ENCODE measurements at regions not wholly inside any gene's neighbourhood (a gene's known extent, or its start where the extent isn't known, plus 50 kb on each side); places are given as distances from the start of the nearest gene placed in this dataset.

- Histone ChIP-seq H3K36me3 (ENCODE audit: insufficient read depth, low read depth, low read length) (no peaks in the 10 kb centered on the region), H3K4me3 (ENCODE audit: low read length) (no peak overlapping the region), H3K4me1 (ENCODE audit: insufficient read depth, low read length) (no peaks in the 10 kb centered on the region), H3K9ac (ENCODE audit: low read depth, low read length) (no peak overlapping the region), H3K27me3 (ENCODE audit: insufficient read depth, low read length) (no peaks in the 10 kb centered on the region), H3K9me3 (ENCODE audit: insufficient read depth, low read depth, low read length) (no peaks in the 10 kb centered on the region), H3K27ac (ENCODE audit: low read length) (no peak overlapping the region)
Observed at GRCh38 chr20:10853176-10853575, 179.4 kb upstream of the JAG1 start.

- Histone ChIP-seq H3K27me3 (ENCODE audit: insufficient read depth, low read length) (no peaks in the 10 kb centered on the region), H3K4me1 (ENCODE audit: insufficient read depth, low read length) (no peaks in the 10 kb centered on the region), H3K9ac (ENCODE audit: low read depth, low read length) (no peak overlapping the region), H3K36me3 (ENCODE audit: insufficient read depth, low read depth, low read length) (no peaks in the 10 kb centered on the region), H3K9me3 (ENCODE audit: insufficient read depth, low read depth, low read length) (no peaks in the 10 kb centered on the region), H3K27ac (ENCODE audit: low read length) (no peak overlapping the region), H3K4me3 (ENCODE audit: low read length) (no peak overlapping the region)
Observed at GRCh38 chr20:10853731-10854130, 179.9 kb upstream of the JAG1 start.

GRCh38 chr20:10854976-10855375 lies 181.2 kb upstream of the JAG1 start:
- H3K9ac ChIP-seq (ENCODE audit: low read depth, low read length): no peak overlapping the region
- no peaks in the 10 kb centered on the region for H3K27me3 ChIP-seq (ENCODE audit: insufficient read depth, low read length)
- no peak overlapping the region for H3K4me3 ChIP-seq (ENCODE audit: low read length)
- no peaks in the 10 kb centered on the region for H3K4me1 ChIP-seq (ENCODE audit: insufficient read depth, low read length)
- no peak overlapping the region for H3K27ac ChIP-seq (ENCODE audit: low read length)
- no peaks in the 10 kb centered on the region for H3K36me3 ChIP-seq (ENCODE audit: insufficient read depth, low read depth, low read length)
- H3K9me3 ChIP-seq (ENCODE audit: insufficient read depth, low read depth, low read length): no peaks in the 10 kb centered on the region

- Histone ChIP-seq H3K36me3 (ENCODE audit: insufficient read depth, low read depth, low read length) (no peaks in the 10 kb centered on the region), H3K4me3 (ENCODE audit: low read length) (no peak overlapping the region), H3K27ac (ENCODE audit: low read length) (no peak overlapping the region), H3K27me3 (ENCODE audit: insufficient read depth, low read length) (no peaks in the 10 kb centered on the region), H3K9ac (ENCODE audit: low read depth, low read length) (no peak overlapping the region), H3K9me3 (ENCODE audit: insufficient read depth, low read depth, low read length) (no peaks in the 10 kb centered on the region), H3K4me1 (ENCODE audit: insufficient read depth, low read length) (no peaks in the 10 kb centered on the region)
Observed at GRCh38 chr20:10855778-10856177, 182.0 kb upstream of the JAG1 start.

- H3K27ac ChIP-seq (ENCODE audit: low read length): no peak overlapping the region
- no peaks in the 10 kb centered on the region for H3K36me3 ChIP-seq (ENCODE audit: insufficient read depth, low read depth, low read length)
- H3K9me3 ChIP-seq (ENCODE audit: insufficient read depth, low read depth, low read length): no peaks in the 10 kb centered on the region
- H3K9ac ChIP-seq (ENCODE audit: low read depth, low read length): no peak overlapping the region
- no peaks in the 10 kb centered on the region for H3K4me1 ChIP-seq (ENCODE audit: insufficient read depth, low read length)
- H3K4me3 ChIP-seq (ENCODE audit: low read length): no peak overlapping the region
- no peaks in the 10 kb centered on the region for H3K27me3 ChIP-seq (ENCODE audit: insufficient read depth, low read length)
Observed at GRCh38 chr20:10856237-10857015, 182.6 kb upstream of the JAG1 start.

- no peak overlapping the region for H3K4me3 ChIP-seq (ENCODE audit: low read length)
- H3K36me3 ChIP-seq (ENCODE audit: insufficient read depth, low read depth, low read length): no peaks in the 10 kb centered on the region
- H3K4me1 ChIP-seq (ENCODE audit: insufficient read depth, low read length): no peaks in the 10 kb centered on the region
- H3K27me3 ChIP-seq (ENCODE audit: insufficient read depth, low read length): no peaks in the 10 kb centered on the region
- H3K27ac ChIP-seq (ENCODE audit: low read length): no peak overlapping the region
- H3K9me3 ChIP-seq (ENCODE audit: insufficient read depth, low read depth, low read length): no peaks in the 10 kb centered on the region
- H3K9ac ChIP-seq (ENCODE audit: low read depth, low read length): no peak overlapping the region
Observed at GRCh38 chr20:10857352-10858070, 183.7 kb upstream of the JAG1 start.

GRCh38 chr20:10861090-10861489 lies 187.3 kb upstream of the JAG1 start:
- no peaks in the 10 kb centered on the region for H3K4me1 ChIP-seq (ENCODE audit: insufficient read depth, low read length)
- H3K27me3 ChIP-seq (ENCODE audit: insufficient read depth, low read length): no peaks in the 10 kb centered on the region
- H3K27ac ChIP-seq (ENCODE audit: low read length): no peak overlapping the region
- no peaks in the 10 kb centered on the region for H3K9me3 ChIP-seq (ENCODE audit: insufficient read depth, low read depth, low read length)
- no peak overlapping the region for H3K4me3 ChIP-seq (ENCODE audit: low read length)
- H3K9ac ChIP-seq (ENCODE audit: low read depth, low read length): no peak overlapping the region
- H3K36me3 ChIP-seq (ENCODE audit: insufficient read depth, low read depth, low read length): no peaks in the 10 kb centered on the region

- H3K27me3 ChIP-seq (ENCODE audit: insufficient read depth, low read length): no peaks in the 10 kb centered on the region
- no peak overlapping the region for H3K9ac ChIP-seq (ENCODE audit: low read depth, low read length)
- no peaks in the 10 kb centered on the region for H3K9me3 ChIP-seq (ENCODE audit: insufficient read depth, low read depth, low read length)
- H3K4me1 ChIP-seq (ENCODE audit: insufficient read depth, low read length): no peaks in the 10 kb centered on the region
- no peak overlapping the region for H3K27ac ChIP-seq (ENCODE audit: low read length)
- no peak overlapping the region for H3K4me3 ChIP-seq (ENCODE audit: low read length)
- no peaks in the 10 kb centered on the region for H3K36me3 ChIP-seq (ENCODE audit: insufficient read depth, low read depth, low read length)
Observed at GRCh38 chr20:10861619-10862018, 187.8 kb upstream of the JAG1 start.

GRCh38 chr20:10863337-10864060 lies 189.7 kb upstream of the JAG1 start:
- Histone ChIP-seq H3K9me3 (ENCODE audit: insufficient read depth, low read depth, low read length) (no peaks in the 10 kb centered on the region), H3K36me3 (ENCODE audit: insufficient read depth, low read depth, low read length) (no peaks in the 10 kb centered on the region), H3K27me3 (ENCODE audit: insufficient read depth, low read length) (no peaks in the 10 kb centered on the region), H3K4me3 (ENCODE audit: low read length) (no peak overlapping the region), H3K9ac (ENCODE audit: low read depth, low read length) (no peak overlapping the region), H3K27ac (ENCODE audit: low read length) (no peak overlapping the region), H3K4me1 (ENCODE audit: insufficient read depth, low read length) (no peaks in the 10 kb centered on the region)

- Histone ChIP-seq H3K27ac (ENCODE audit: low read length) (no peak overlapping the region), H3K4me3 (ENCODE audit: low read length) (no peak overlapping the region), H3K27me3 (ENCODE audit: insufficient read depth, low read length) (no peaks in the 10 kb centered on the region), H3K36me3 (ENCODE audit: insufficient read depth, low read depth, low read length) (no peaks in the 10 kb centered on the region), H3K9ac (ENCODE audit: low read depth, low read length) (no peak overlapping the region), H3K9me3 (ENCODE audit: insufficient read depth, low read depth, low read length) (no peaks in the 10 kb centered on the region), H3K4me1 (ENCODE audit: insufficient read depth, low read length) (no peaks in the 10 kb centered on the region)
Observed at GRCh38 chr20:10864076-10864672, 190.4 kb upstream of the JAG1 start.

GRCh38 chr20:10868299-10868698 lies 194.5 kb upstream of the JAG1 start:
- no peaks in the 10 kb centered on the region for H3K36me3 ChIP-seq (ENCODE audit: insufficient read depth, low read depth, low read length)
- H3K9ac ChIP-seq (ENCODE audit: low read depth, low read length): no peak overlapping the region
- H3K4me3 ChIP-seq (ENCODE audit: low read length): no peak overlapping the region
- no peaks in the 10 kb centered on the region for H3K27me3 ChIP-seq (ENCODE audit: insufficient read depth, low read length)
- no peaks in the 10 kb centered on the region for H3K9me3 ChIP-seq (ENCODE audit: insufficient read depth, low read depth, low read length)
- H3K27ac ChIP-seq (ENCODE audit: low read length): no peak overlapping the region
- no peaks in the 10 kb centered on the region for H3K4me1 ChIP-seq (ENCODE audit: insufficient read depth, low read length)

All from iPS-20b (cell line).